Endothelial cell (in vitro differentiated cells): ENCODE measurements at regions not wholly inside any gene's neighbourhood (a gene's known extent, or its start where the extent isn't known, plus 50 kb on each side); places are given as distances from the start of the nearest gene placed in this dataset.
"Not testable (repeated sequence)": the region's sequence is repeated elsewhere in the genome, so short reads cannot be mapped to it uniquely, and the experiment has no call there.

ENCODE experiments used
- DNase-seq: peaks from one replicate; pipeline ENCODE4 v3.0.0; 2021; ENCODE audit warnings: low spot score
- H3K27ac Mint-ChIP-seq: one replicate; pipeline ENCODE4 v1.8.0; 2021; ENCODE audit warnings: mixed read lengths, inconsistent platforms; ENCODE audit not compliant: unreplicated experiment
- H3K27me3 Mint-ChIP-seq: one replicate; pipeline ENCODE4 v1.8.0; 2021; ENCODE audit warnings: mild to moderate bottlenecking, moderate library complexity, mixed read lengths, inconsistent platforms; ENCODE audit not compliant: unreplicated experiment
- H3K36me3 Mint-ChIP-seq: one replicate; pipeline ENCODE4 v1.8.0; 2021; ENCODE audit warnings: mild to moderate bottlenecking, low read depth, mixed read lengths, inconsistent platforms; ENCODE audit not compliant: unreplicated experiment
- H3K4me1 Mint-ChIP-seq: one replicate; pipeline ENCODE4 v1.8.0; 2021; ENCODE audit warnings: mild to moderate bottlenecking, mixed read lengths, inconsistent platforms; ENCODE audit not compliant: unreplicated experiment
- H3K4me3 Mint-ChIP-seq: one replicate; pipeline ENCODE4 v1.8.0; 2021; ENCODE audit warnings: mild to moderate bottlenecking, mixed read lengths, inconsistent platforms; ENCODE audit not compliant: unreplicated experiment
- H3K9me3 Mint-ChIP-seq: one replicate; pipeline ENCODE4 v1.8.0; 2021; ENCODE audit warnings: mixed read lengths, inconsistent platforms; ENCODE audit not compliant: unreplicated experiment
- TF ChIP-seq, protein P1 (sequence below): fragments of 200-600 bp; sonication (generic); IDR thresholded peaks from one replicate; pipeline ENCODE4 v1.5.0; 2021; ENCODE audit warnings: antibody characterized with exemption; ENCODE audit not compliant: unreplicated experiment

- no peak overlapping the region for H3K27ac Mint-ChIP-seq
- H3K4me3 Mint-ChIP-seq = no peak overlapping the region
- no peaks in the 10 kb centered on the region for H3K27me3 Mint-ChIP-seq
- DNase-seq = no peak
- TF ChIP-seq, protein P1, sequence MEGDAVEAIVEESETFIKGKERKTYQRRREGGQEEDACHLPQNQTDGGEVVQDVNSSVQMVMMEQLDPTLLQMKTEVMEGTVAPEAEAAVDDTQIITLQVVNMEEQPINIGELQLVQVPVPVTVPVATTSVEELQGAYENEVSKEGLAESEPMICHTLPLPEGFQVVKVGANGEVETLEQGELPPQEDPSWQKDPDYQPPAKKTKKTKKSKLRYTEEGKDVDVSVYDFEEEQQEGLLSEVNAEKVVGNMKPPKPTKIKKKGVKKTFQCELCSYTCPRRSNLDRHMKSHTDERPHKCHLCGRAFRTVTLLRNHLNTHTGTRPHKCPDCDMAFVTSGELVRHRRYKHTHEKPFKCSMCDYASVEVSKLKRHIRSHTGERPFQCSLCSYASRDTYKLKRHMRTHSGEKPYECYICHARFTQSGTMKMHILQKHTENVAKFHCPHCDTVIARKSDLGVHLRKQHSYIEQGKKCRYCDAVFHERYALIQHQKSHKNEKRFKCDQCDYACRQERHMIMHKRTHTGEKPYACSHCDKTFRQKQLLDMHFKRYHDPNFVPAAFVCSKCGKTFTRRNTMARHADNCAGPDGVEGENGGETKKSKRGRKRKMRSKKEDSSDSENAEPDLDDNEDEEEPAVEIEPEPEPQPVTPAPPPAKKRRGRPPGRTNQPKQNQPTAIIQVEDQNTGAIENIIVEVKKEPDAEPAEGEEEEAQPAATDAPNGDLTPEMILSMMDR = no peak
- H3K36me3 Mint-ChIP-seq = no peaks in the 10 kb centered on the region
- peaks cover 5% of the 10 kb centered on the region for H3K4me1 Mint-ChIP-seq
- H3K9me3 Mint-ChIP-seq = no peaks in the 10 kb centered on the region
These were observed 299.8 kb downstream of the CD83 start for GRCh38 chr6:14417377-14417776.

DNA sequence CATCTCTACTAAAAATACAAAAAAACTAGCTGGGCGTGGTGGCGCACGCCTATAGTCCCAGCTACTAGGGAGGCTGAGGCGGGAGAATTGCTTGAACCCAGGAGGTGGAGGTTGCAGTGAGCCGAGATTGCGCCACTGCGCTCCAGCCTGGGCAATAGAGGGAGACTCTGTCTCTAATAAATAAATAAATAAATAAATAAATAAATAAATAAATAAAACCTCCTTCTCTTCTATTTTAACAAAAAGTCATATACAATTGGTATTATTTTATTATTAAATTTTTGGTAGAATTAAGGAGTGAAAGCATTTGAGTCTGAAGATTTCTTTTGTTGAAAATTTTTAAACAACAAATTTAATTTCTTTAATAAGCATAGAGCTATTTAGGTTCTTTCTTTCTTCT is 301.7 kb downstream of the CD83 start:
- H3K36me3 Mint-ChIP-seq, H3K9me3 Mint-ChIP-seq, H3K4me3 Mint-ChIP-seq, H3K27me3 Mint-ChIP-seq, H3K27ac Mint-ChIP-seq, DNase-seq: not testable (repeated sequence)
- peaks cover 13% of the 10 kb centered on the region for H3K4me1 Mint-ChIP-seq

DNA sequence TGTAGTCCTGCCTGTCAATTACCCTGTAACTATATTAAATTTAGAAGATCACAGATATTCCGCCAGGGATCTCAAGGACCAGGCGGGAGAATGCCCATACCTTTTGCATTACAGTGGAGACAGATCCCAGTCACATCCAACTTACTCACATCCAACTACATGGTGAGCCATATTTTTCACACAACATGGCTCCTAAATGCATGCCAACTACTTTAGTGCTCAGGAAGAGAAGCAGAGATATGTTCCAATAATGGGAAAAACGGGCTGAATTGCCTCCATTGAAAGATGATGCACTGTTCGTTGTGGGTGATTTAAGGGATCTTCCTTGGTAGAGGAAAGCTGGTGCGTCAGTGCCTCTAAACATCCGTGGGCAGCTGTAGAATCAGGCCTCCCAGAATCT is 304.5 kb downstream of the CD83 start:
- H3K27me3 Mint-ChIP-seq = no peaks in the 10 kb centered on the region
- H3K9me3 Mint-ChIP-seq = no peaks in the 10 kb centered on the region
- TF ChIP-seq, protein P1 = no peak
- H3K4me3 Mint-ChIP-seq = no peak overlapping the region
- H3K4me1 Mint-ChIP-seq = peaks cover 13% of the 10 kb centered on the region
- H3K27ac Mint-ChIP-seq = no peak overlapping the region
- DNase-seq = no peak
- no peaks in the 10 kb centered on the region for H3K36me3 Mint-ChIP-seq

DNA sequence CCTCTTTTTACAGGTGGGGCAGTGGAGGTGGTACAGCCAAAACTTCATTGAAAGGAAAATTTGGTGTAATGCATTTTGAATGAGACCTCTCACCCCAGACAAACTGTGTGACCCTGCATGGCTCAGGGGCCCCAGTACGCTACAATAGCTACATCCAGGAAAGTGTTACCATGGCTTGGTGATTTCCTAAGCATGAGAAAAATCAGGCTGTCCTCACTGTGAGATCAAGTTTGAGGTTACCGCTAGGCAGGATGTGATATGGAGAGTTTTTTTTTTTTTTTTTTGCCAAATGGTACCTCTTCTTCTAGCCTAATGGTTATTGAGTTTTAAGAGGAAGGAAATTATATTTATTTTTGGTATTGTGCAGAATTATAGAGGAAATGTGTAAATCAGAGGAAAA is 305.3 kb downstream of the CD83 start:
- TF ChIP-seq, protein P1 = no peak
- no peak for DNase-seq
- Mint-ChIP-seq H3K36me3 (no peaks in the 10 kb centered on the region), H3K4me1 (peaks cover 13% of the 10 kb centered on the region), H3K4me3 (no peak overlapping the region), H3K27me3 (no peaks in the 10 kb centered on the region), H3K9me3 (no peaks in the 10 kb centered on the region), H3K27ac (no peak overlapping the region)

DNA sequence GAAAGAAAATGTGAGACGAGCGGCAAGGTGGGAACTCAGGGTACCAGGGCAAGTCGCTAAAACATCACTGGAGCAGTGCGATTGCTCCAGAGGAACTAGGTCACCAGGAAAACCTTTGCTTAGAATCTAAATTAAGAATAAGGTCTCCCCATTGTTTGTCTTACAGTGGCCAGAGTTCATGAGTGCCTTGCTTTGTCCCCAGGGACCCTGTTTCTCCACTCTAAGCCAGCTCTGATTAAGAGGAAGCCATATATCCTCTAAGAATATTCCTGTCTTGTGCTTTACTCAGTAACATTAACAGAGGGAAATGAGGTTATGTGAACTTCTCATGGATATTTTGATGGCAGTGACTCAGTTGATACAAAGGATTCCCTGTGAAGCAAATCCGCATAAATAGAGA is 305.8 kb downstream of the CD83 start:
- TF ChIP-seq, protein P1 = no peak
- H3K4me3 Mint-ChIP-seq = no peak overlapping the region
- H3K27me3 Mint-ChIP-seq = no peaks in the 10 kb centered on the region

GRCh38 chr6:14423955-14424354 is 306.4 kb downstream of the CD83 start:
- TF ChIP-seq, protein P1 = no peak
- peaks cover 13% of the 10 kb centered on the region for H3K4me1 Mint-ChIP-seq

More for the DNA sequence above, 305.8 kb downstream of the CD83 start:
- no peak overlapping the region for H3K27ac Mint-ChIP-seq
- no peak for DNase-seq
- H3K9me3 Mint-ChIP-seq = no peaks in the 10 kb centered on the region
- H3K36me3 Mint-ChIP-seq = no peaks in the 10 kb centered on the region
- peaks cover 13% of the 10 kb centered on the region for H3K4me1 Mint-ChIP-seq

More at GRCh38 chr6:14423955-14424354, 306.4 kb downstream of the CD83 start:
- no peaks in the 10 kb centered on the region for H3K9me3 Mint-ChIP-seq
- DNase-seq = no peak
- H3K4me3 Mint-ChIP-seq = no peak overlapping the region
- H3K36me3 Mint-ChIP-seq = no peaks in the 10 kb centered on the region
- no peak overlapping the region for H3K27ac Mint-ChIP-seq
- no peaks in the 10 kb centered on the region for H3K27me3 Mint-ChIP-seq
